Stimulated activated memory B cell treated with anti-CD40 and anti-IgM and Interleukin-4, amounts not matched to agents 10 μg/mL and 1 μg/mL and 100 μg/mL, for 72 hours (primary cell): ENCODE measurements at regions not wholly inside any gene's neighbourhood (a gene's known extent, or its start where the extent isn't known, plus 50 kb on each side); places are given as distances from the start of the nearest gene placed in this dataset.

Source experiments
- ATAC-seq: fragments of 150-1000 bp; cut with Tn5 transposase; 2 replicates; pipeline ENCODE4 v1.10.0; 2021
- H3K27ac Mint-ChIP-seq: one replicate; pipeline ENCODE4 v1.8.0; 2022; ENCODE audit warnings: mild to moderate bottlenecking, mixed read lengths
- H3K27me3 Mint-ChIP-seq: one replicate; pipeline ENCODE4 v1.8.0; 2022; ENCODE audit warnings: mixed read lengths
- H3K36me3 Mint-ChIP-seq: one replicate; pipeline ENCODE4 v1.8.0; 2022; ENCODE audit warnings: mixed read lengths
- H3K4me1 Mint-ChIP-seq: one replicate; pipeline ENCODE4 v1.8.0; 2022; ENCODE audit warnings: mixed read lengths
- H3K4me3 Mint-ChIP-seq: one replicate; pipeline ENCODE4 v1.8.0; 2022; ENCODE audit warnings: mild to moderate bottlenecking, moderate library complexity, mixed read lengths
- H3K9me3 Mint-ChIP-seq: one replicate; pipeline ENCODE4 v1.8.0; 2022; ENCODE audit warnings: mixed read lengths

DNA sequence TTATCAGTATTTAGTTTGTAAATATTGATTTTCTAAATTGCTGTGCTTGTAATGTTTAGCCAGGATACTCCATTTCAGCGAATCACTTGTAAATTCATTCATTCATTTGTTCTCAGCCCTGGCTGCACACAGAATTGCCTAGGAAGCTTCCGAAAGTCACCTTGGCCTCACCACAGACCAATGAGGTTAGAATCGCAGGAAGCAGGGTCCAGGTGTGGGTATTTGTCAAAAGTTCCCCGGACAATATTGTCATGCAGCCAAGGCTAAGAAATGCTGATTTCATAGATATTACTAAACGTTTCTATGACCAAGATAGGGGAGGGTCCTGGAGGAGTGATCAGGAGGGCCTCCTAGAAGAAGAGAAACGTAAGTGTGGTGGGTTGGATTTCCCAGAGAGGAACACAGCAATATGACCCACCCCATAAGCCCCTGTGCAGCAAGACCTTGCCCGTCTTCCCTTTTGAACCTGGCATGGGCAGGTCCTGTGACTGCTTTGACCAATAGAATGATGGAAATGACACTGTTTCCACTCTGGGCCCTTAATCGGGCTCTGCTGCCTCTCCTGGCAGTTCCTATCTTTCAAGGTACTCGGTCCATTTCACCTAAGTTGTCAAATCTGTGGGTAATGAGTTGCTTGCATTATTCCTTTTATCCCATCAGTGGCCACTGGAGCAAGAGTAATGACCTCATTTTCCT is 238.7 kb downstream of the FOXL1 start:
- H3K27ac Mint-ChIP-seq, result no peak overlapping the region
- H3K4me1 Mint-ChIP-seq, result no peaks in the 10 kb centered on the region

DNA sequence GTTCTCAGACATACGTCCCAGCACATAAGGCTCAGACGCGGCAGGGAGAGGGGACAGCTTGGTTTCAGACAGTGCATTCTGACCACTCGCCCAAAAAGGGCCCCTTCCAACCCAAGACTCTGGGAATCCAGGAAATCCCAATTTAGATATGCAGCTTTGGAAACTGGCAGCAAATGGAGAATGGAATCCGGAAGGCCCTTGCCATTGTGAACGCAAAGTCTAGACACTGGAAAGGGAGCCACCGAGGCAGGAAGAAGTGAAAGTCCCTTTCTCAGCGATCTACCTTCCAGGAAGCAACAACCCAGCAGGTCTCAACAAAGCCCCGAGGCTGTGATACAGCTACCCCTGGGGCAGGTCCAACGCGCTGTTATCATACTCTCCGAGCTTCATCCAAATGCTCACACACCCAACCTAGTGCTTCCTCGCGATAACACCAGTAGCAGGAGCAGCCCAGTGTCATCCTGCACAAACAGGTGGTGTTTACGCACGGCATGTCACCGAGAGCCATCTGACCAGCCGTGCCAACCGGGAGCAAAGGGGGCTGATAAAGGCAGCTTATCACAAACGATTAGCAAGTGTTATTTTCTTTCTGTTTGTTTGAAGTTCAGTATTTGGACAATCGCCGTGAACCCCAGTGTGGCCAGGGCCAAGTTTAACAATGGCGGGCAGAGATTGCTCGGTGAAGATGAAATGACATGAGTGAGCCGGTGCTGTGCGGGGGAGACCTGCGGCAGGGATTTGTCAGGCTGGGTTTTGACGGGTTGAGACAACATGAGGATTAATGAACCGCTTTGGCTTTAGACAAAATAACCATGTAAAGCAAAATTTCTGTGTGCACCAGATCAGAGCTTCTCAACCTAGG is 240.6 kb downstream of the FOXL1 start:
- Mint-ChIP-seq H3K36me3 (no peaks in the 10 kb centered on the region), H3K9me3 (no peaks in the 10 kb centered on the region), H3K27me3 (peaks cover 32% of the 10 kb centered on the region), H3K4me3 (no peak overlapping the region), H3K4me1 (no peaks in the 10 kb centered on the region), H3K27ac (no peak overlapping the region)
- no peak for ATAC-seq

More for the DNA sequence above, 238.7 kb downstream of the FOXL1 start:
- peaks cover 18% of the 10 kb centered on the region for H3K27me3 Mint-ChIP-seq
- no peaks in the 10 kb centered on the region for H3K36me3 Mint-ChIP-seq
- ATAC-seq, result no peak
- H3K4me3 Mint-ChIP-seq, result no peak overlapping the region
- no peaks in the 10 kb centered on the region for H3K9me3 Mint-ChIP-seq

DNA sequence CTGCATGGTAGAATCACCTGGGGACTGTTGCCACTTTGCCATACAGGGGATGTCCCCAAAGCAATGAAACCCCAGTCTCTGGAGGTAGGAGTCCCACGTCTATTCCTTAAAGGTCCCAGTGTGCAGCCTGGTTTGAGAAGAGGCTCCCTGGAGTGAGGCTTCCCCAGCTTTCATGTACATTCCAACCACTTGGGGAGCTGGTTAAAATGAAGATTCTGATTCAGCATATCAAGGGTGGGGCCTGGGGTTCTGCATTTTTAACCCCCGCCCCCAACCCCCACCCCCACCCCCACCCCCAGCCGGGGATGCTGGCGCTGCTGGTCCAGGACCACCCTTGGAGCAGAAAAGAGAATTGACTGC is 241.2 kb downstream of the FOXL1 start:
- H3K27ac Mint-ChIP-seq, result no peak overlapping the region

DNA sequence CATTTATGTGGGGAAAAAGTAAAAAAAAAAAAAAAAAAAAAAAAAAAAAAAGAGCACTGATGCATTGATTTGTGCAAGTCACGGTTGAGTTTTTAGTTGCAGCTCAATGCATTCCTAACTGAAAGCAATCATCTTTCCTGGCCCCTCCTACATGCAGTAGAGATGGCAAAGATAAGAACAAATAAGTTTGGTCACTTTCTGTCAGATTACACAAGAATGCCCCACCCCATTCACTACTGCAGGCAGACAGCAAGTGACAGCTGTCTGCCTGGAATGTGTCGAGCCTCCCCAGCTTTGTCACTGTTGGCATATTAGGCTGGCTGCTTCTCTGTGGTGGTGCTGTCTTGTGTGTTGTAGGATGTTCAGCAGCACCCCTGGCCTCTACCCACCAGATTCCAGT is 243.5 kb downstream of the FOXL1 start:
- ATAC-seq, result no peak
- no peaks in the 10 kb centered on the region for H3K9me3 Mint-ChIP-seq
- no peak overlapping the region for H3K4me3 Mint-ChIP-seq
- H3K4me1 Mint-ChIP-seq, result no peaks in the 10 kb centered on the region
- no peaks in the 10 kb centered on the region for H3K36me3 Mint-ChIP-seq
- H3K27me3 Mint-ChIP-seq, result peaks cover 52% of the 10 kb centered on the region
- H3K27ac Mint-ChIP-seq, result no peak overlapping the region

More for the DNA sequence above, 241.2 kb downstream of the FOXL1 start:
- Mint-ChIP-seq H3K36me3 (no peaks in the 10 kb centered on the region), H3K4me1 (no peaks in the 10 kb centered on the region), H3K27me3 (peaks cover 32% of the 10 kb centered on the region), H3K4me3 (no peak overlapping the region), H3K9me3 (no peaks in the 10 kb centered on the region)
- no peak for ATAC-seq

DNA sequence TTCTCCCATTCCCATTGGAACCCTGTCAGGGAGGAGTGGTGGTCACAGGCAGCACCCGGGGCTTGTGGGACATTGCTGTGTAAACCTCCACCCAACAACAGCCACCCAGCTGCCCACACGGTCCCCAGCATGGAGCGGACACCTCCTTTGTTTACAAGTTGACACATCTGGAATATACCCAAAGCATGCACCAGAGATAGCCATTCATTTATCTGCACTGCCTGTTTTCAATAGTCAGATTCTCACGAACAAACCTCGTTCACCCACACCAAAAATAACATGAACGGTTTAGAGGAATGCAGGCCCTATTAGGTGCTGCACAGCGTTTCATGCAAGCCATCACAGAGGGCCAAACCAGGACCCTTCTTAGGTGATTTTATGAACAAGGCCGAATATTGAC is 244.8 kb downstream of the FOXL1 start:
- Mint-ChIP-seq H3K36me3 (no peaks in the 10 kb centered on the region), H3K9me3 (no peaks in the 10 kb centered on the region), H3K4me3 (no peak overlapping the region), H3K27ac (no peak overlapping the region), H3K4me1 (no peaks in the 10 kb centered on the region), H3K27me3 (peaks cover 64% of the 10 kb centered on the region)
- no peak for ATAC-seq

DNA sequence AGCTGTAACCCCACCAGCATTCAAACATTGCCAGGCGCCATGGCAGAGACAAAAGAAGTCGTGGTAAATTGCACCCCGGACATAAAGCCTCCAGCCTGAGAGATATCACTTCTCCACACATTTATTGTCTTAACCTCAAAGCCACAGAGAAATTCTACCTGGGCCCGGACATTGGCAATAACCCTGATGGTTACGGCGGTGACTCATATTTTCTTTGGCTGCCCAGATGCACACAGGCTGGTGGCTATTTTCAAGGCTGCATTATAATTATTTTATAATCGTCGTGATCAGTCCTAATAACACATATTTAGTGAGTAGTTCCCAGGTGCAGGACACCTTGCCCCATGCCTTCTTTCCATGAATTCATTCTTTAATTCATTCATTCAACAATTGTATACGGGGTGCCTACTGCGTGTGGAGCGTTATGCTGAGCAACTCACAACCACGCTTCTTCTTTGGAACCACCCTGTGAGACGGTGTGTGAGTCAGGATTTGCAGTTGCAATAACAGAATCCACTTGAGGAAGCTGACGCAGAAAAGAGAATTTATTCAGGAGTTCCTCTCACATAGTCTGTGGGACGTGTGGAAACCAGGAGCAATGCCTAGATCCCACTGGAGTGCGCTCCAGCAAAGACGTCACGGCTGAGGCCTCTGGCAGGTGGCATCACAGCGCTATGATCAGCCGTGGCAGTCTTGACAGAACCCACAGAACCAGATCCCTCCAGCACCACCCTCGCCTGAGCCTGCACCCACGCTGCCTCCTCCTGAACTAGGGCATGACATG is 245.7 kb downstream of the FOXL1 start:
- no peaks in the 10 kb centered on the region for H3K9me3 Mint-ChIP-seq
- H3K27ac Mint-ChIP-seq, result no peak overlapping the region
- H3K27me3 Mint-ChIP-seq, result peaks cover 65% of the 10 kb centered on the region

DNA sequence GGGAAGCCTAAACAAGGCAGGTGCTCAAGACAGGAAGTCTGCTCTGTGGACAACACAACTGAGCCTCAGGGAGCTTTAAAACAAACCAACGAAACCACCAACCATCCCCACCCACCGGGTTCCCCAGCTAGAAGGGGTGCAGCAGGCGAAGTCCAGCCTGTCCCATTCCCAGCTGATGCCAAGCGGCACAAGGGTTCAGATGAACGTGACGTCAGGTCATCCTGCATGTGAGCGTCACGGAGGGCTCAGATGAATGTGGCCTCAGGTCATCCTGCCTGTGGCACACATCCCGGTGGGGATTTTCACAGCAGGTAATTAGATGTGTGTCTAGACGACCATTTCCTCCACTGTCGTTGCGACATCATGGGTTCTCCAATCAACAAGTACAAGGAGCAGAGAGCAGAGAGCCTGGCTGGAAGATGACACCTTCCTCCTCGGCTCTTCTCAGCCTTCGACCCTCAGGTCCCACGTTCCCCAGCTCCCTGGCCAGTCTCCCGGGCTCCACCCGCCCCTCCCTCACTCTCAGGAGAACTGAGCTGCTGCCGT is 246.5 kb downstream of the FOXL1 start:
- Mint-ChIP-seq H3K27ac (no peak overlapping the region), H3K4me3 (no peak overlapping the region), H3K4me1 (no peaks in the 10 kb centered on the region), H3K9me3 (no peaks in the 10 kb centered on the region), H3K27me3 (peaks cover 65% of the 10 kb centered on the region), H3K36me3 (no peaks in the 10 kb centered on the region)
- no peak for ATAC-seq

More for the DNA sequence above, 245.7 kb downstream of the FOXL1 start:
- Mint-ChIP-seq H3K4me1 (no peaks in the 10 kb centered on the region), H3K4me3 (no peak overlapping the region), H3K36me3 (no peaks in the 10 kb centered on the region)
- no peak for ATAC-seq

DNA sequence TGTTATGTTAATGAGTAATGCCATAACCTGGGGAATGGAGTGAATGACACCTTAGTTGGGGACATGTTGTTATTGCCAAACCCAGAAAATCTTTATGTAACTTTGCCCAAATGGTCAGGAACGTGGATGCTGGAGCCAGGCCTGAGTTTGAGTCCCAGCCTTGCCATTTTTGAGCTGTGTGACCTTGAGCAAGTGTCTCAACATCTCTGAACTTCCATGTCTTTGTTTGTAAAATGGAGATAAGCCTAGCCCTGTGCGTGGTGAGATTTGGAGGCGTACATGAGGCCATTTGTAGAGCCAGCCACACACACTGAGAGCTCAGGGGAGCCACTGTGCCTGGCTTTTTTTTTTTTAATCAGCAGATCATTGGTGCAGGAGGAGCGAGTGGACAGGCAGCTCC is 247.3 kb downstream of the FOXL1 start:
- Mint-ChIP-seq H3K9me3 (no peaks in the 10 kb centered on the region), H3K27ac (no peak overlapping the region), H3K4me1 (no peaks in the 10 kb centered on the region), H3K36me3 (no peaks in the 10 kb centered on the region), H3K4me3 (no peak overlapping the region), H3K27me3 (peaks cover 65% of the 10 kb centered on the region)
- no peak for ATAC-seq

DNA sequence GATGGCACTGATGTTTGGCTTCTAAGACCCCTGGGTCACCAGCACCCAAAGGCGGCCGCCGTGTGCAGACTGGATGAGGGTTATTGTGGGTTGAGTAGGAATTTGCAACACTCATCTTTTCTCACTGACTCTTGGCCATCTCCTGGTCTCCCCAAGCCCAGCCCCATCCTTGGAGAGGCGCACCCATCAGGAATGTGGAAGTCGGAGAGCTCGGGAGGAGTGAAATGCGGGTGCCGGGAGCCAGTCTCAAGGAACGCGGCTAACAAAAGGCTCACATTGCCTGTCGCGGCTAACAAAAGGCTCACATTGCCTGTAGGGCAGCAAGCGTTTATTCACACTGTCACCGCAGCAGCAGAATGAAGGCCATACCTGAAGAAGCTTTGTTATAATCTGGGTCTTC is 248.6 kb downstream of the FOXL1 start:
- Mint-ChIP-seq H3K27me3 (peaks cover 62% of the 10 kb centered on the region), H3K36me3 (no peaks in the 10 kb centered on the region), H3K9me3 (no peaks in the 10 kb centered on the region), H3K27ac (no peak overlapping the region), H3K4me1 (no peaks in the 10 kb centered on the region), H3K4me3 (no peak overlapping the region)
- ATAC-seq, result no peak

DNA sequence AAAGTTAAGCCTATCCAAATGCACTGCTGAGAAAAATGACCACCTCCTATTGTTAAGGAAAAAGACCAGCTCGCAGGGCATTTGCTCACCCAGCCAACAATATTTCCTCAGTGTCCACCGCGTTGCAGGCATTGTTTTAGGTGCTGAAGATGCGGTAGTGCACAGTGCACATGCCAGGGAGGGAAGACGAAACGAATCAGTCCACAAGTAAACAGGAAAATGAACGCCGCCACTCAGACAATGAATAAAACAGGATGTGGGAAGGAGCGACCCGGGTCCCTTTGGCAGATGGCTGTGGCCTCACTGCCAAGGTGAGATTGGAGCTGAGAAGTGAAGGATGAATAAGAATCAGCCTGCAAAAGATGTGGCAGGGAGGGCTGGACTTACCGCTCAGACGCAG is 249.2 kb downstream of the FOXL1 start:
- no peak overlapping the region for H3K4me3 Mint-ChIP-seq
- ATAC-seq, result no peak
- H3K4me1 Mint-ChIP-seq, result no peaks in the 10 kb centered on the region
- no peaks in the 10 kb centered on the region for H3K9me3 Mint-ChIP-seq
- no peak overlapping the region for H3K27ac Mint-ChIP-seq
- peaks cover 56% of the 10 kb centered on the region for H3K27me3 Mint-ChIP-seq
- no peaks in the 10 kb centered on the region for H3K36me3 Mint-ChIP-seq

DNA sequence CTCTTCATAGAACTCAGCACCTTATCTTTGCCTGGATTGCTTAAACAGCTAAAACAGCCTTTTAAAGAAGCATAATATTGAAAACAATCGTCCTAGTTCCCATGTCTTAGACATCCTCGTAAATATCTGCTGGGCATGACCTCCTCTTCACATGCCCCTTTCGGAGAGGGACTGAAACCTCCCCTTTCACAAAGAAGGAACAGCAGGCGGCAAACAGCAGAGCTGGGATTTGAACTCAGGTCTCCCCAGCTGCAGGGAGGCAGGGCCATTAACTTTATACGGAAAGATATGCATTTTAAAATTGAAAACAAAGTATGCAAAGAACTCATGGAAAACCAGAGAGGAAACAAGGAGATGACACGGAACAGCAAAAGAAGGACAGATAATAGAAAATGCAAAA is 249.9 kb downstream of the FOXL1 start:
- H3K4me1 Mint-ChIP-seq, result no peaks in the 10 kb centered on the region
- H3K9me3 Mint-ChIP-seq, result no peaks in the 10 kb centered on the region
- ATAC-seq, result no peak
- H3K4me3 Mint-ChIP-seq, result no peak overlapping the region
- H3K27ac Mint-ChIP-seq, result no peak overlapping the region
- no peaks in the 10 kb centered on the region for H3K36me3 Mint-ChIP-seq
- peaks cover 49% of the 10 kb centered on the region for H3K27me3 Mint-ChIP-seq

DNA sequence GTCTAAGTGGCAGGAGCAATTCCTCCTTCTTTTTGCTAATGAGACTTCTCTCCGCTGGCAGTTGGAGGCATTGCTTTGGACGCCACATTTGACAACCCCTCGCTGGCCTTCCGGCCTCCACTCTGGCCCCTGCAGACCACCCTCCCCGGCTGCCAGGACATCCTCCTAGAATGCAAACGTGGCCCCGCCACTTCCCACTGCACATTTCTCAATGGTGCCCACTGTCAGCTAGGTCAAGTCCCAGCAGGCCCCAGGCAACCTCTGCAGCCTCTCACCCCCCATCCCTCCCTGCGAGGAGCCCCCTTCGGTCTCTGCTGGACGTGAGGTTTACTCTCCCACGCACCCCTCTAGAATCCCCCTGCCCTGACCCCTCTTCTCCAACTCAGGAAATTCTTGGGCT is 250.3 kb downstream of the FOXL1 start:
- no peaks in the 10 kb centered on the region for H3K36me3 Mint-ChIP-seq
- H3K27me3 Mint-ChIP-seq, result peaks cover 47% of the 10 kb centered on the region

DNA sequence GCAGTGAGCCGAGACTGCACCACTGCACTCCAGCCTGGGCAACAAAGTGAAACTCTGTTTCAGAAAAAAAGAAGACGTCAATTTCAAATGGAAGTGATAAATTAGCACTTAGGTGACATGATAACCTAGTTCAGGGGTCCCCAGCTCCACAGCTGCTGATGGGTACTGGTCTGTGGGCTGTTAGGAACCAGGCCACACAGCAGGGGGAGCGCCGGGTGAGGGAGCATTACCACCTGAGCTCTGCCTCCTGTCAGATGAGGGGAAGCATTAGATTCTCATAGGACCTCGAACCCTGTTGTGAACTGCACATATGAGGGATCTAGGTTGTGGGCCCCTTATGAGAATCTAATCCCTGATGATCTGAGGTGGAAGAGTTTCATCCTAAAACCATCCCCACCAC is 253.0 kb downstream of the FOXL1 start:
- Mint-ChIP-seq H3K36me3 (no peaks in the 10 kb centered on the region), H3K9me3 (no peaks in the 10 kb centered on the region), H3K27ac (no peak overlapping the region), H3K27me3 (peaks cover 31% of the 10 kb centered on the region), H3K4me1 (no peaks in the 10 kb centered on the region), H3K4me3 (no peak overlapping the region)
- ATAC-seq, result no peak

More for the DNA sequence above, 250.3 kb downstream of the FOXL1 start:
- Mint-ChIP-seq H3K9me3 (no peaks in the 10 kb centered on the region), H3K4me1 (no peaks in the 10 kb centered on the region), H3K27ac (no peak overlapping the region), H3K4me3 (no peak overlapping the region)
- ATAC-seq, result no peak

DNA sequence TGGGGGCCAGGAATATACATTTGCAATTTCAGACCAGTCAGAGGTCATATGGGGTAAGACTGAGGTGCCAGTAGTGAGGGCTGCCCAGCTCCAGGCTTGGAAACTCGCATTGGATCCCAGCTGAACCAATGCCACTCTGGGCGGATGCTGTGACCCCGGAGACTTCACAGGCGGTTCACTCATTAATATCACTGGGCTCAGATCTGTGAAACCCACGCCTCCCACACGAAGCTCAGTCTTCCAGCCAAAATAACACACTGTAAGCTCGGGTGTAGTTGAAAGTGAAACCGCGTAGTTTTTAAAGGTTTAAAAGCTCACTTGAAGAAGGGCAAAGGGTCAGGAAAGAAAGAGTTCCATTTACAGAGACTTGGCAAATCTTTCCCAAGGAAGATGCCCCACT is 254.8 kb downstream of the FOXL1 start:
- Mint-ChIP-seq H3K9me3 (no peaks in the 10 kb centered on the region), H3K27me3 (peaks cover 14% of the 10 kb centered on the region), H3K27ac (no peak overlapping the region), H3K4me3 (no peak overlapping the region), H3K4me1 (no peaks in the 10 kb centered on the region), H3K36me3 (no peaks in the 10 kb centered on the region)
- ATAC-seq, result no peak

DNA sequence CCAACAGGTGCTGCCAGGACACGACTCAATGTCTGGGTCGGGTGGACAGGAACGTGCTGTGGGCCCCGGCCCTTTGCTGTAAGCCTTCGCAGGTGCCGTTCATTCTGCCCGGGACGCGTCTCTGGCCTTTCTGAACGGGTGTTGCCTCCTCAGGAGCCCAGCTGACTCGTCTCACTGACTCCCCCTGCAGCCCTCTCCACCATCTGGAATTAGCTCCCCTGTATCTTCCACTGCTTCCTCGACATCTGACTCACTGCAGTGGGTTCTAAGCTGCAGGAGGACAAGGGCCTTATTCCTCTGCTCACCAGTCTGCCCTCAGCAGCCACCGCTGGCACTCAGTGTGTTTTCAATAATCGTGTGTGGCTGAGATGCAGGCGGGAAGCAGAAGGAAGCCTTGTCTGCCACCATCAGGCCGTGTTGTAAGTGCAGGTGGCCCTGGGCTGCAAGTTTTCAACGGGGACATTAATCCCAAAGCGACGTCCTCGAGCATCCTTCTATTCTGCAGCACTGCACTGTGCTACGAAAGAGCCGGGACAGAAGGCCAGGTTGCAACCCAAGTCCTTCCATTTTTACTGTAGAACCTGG is 256.2 kb downstream of the FOXL1 start:
- ATAC-seq, result no peak
- Mint-ChIP-seq H3K4me3 (no peak overlapping the region), H3K27ac (no peak overlapping the region)

More for the DNA sequence above, 256.2 kb downstream of the FOXL1 start:
- no peaks in the 10 kb centered on the region for H3K4me1 Mint-ChIP-seq
- H3K9me3 Mint-ChIP-seq, result no peaks in the 10 kb centered on the region
- no peaks in the 10 kb centered on the region for H3K36me3 Mint-ChIP-seq
- H3K27me3 Mint-ChIP-seq, result peaks cover under 1% of the 10 kb centered on the region
